Tongue (tissue), 1 donor: ENCODE measurements at regions not wholly inside any gene's neighbourhood (a gene's known extent, or its start where the extent isn't known, plus 50 kb on each side); places are given as distances from the start of the nearest gene placed in this dataset.

Experiments used
- DNase-seq: peaks from one replicate; pipeline ENCODE4 v3.0.0-alpha.2; 2015

GRCh38 chr16:49078104-49078503, 203.5 kb downstream of the CBLN1 start:
- DNase-seq: no peak

GRCh38 chr16:49075709-49076108, 205.9 kb downstream of the CBLN1 start:
- DNase-seq: no peak

- DNase-seq: no peak
Observed at GRCh38 chr16:49068224-49068623, 213.4 kb downstream of the CBLN1 start.

DNA sequence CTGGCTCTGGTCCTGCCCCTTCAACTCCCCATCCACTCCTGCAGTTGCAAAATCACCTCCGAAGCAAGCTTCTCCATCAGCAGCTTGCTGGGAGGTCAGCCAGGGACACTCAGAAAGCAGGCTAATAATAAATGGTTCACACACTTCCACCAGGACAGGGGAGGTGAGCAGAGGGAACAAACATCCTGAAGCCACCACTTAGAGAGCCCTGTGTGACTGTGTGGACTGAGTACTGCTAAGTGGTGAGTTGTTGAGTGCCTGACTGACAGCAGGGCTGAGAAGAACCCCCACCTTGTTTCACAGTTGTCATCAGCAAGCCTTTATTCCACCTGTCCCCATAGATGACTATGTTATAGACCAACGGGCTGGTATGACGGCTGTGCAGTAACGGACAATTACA, 213.9 kb downstream of the CBLN1 start:
- DNase-seq: no peak

- DNase-seq: no peak
Observed at GRCh38 chr16:49061137-49061714, 220.4 kb downstream of the CBLN1 start.

- no peak for DNase-seq
Observed at GRCh38 chr16:49060728-49061127, 220.9 kb downstream of the CBLN1 start.

- no peak for DNase-seq
Observed at GRCh38 chr16:49058382-49058781, 223.3 kb downstream of the CBLN1 start.

DNA sequence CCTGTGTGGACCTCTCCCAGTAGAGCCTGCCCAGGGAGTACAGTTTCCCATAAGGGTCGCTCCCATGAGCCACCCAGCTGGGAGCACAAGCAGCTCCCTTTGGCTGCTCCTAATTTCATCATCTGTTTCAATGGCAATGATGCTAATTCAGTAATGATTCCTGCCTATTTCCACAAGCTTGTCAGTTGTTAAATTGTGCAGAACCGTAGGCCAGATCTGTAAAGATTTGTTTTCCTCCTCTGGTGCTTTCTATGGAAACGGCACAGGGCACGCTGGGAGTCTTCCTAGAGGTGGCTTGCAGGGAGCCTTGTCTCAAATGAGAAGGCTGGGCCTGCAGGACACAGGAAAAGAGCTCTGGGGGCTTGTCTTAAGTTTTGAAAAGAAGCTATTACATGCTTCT, 223.7 kb downstream of the CBLN1 start:
- DNase-seq: peak; percentile 12

DNA sequence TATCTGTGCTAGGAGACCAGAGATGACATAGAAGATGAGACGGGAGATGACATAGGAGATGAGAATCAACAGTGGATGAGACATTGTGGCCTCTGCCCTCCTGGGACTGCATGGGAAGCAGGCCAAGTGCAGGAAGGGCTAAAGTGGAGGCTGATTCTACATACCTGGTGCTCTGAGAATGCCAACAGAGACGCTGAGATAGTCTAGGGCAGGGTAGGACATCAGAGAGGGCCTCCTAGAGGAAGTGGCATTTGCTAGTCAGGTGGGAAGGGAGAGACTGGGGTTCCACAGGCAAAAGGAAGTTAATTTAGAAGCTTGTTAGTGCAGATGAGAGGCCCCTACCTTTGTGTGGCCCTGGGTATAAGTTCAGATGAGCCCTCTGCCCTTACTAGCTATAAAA, 224.2 kb downstream of the CBLN1 start:
- no peak for DNase-seq

DNA sequence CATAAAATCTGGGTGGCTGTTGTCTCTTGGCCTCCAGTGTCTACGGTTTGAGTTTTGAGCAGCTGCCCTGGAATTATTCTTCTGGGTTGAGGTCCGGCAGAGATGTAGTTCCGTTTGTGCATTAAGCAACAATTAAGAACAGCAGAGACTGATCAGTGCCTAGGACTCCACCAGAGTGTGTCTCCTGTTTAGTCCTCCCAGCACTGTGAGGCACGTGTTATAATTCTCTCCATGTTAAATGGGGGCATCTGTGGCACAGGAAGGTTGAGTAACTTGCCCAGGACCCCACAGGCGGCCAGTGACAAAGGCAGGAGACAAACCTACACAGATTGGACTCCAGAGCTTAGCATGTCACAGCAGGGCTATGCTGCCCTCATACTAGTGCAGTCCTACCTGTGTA, 225.1 kb downstream of the CBLN1 start:
- DNase-seq: no peak

DNA sequence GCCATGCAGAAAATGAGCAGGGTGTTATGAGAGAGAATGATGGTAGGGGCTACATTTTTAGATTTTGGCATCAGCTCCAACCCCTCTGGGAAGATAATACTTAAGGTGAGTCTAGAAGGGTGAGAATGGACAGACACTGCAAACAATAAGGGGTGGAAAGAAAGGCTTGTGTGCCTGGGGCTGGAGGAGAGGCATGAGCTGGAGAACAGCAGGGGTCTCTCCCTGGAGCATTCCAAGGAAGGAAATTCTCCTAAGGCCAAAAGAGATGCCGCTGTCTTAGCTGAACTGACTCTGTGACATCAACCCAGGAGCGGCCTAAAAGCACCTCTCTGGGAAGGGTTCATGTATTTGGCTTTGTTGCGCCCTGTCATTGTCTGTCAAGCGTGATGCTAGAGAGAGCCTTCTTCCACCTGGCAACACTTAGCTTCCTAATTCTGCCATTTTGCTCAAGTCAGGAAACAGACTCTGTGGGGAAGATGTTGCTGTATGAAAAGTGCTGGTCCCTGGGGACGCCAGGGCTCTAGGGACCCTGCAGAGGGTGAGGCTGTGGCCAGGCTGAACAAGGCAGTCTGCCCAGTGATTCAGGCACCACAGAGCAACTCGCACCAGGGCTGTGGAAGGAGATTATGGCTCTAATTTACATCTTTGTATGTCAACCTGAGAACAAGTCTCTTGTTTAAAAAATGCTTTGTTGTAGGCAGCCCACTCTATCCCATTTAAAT, 225.7 kb downstream of the CBLN1 start:
- DNase-seq: no peak

GRCh38 chr16:49055291-49055690, 226.3 kb downstream of the CBLN1 start:
- no peak for DNase-seq

DNA sequence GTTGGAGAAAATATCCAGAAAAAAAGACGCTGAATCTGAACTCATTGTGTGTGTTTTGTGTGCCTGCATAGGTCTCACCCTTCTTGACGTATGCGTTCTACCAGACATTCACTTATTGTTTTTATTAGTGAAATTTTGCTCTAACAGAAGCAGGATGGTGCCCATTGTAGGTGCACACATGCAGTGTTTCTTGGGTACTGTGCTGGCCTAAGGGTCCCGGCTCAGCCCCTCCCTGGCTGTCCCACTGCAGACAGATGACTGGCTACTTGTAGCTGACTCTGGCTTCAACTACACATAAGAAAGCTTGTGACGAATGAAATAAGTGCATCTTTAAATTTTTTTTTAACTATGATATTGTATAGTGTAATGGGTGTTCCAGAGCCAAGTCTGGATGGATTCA, 227.0 kb downstream of the CBLN1 start:
- no peak for DNase-seq

- no peak for DNase-seq
Observed at GRCh38 chr16:49052846-49053245, 228.8 kb downstream of the CBLN1 start.

GRCh38 chr16:49051576-49051975, 230.1 kb downstream of the CBLN1 start:
- no peak for DNase-seq

DNA sequence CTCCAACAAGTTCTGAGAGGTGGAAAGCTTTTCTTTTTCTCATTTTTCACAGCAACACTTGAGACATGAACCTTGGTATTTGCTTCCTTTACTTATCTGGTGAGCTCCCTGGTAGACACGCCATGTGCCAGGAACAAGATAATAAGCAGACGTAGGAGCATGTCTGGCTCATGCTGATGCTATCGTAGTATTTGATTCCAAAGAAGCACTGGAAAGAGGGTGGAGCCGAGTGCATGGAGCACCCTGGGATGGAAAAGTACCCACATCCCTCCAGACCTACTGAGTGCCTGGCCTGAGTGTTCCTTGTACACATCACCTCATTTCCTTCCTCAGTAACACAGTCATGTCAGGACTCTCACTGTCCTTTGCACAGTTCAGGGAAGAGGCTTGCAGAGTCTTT, 231.0 kb downstream of the CBLN1 start:
- DNase-seq: no peak

DNA sequence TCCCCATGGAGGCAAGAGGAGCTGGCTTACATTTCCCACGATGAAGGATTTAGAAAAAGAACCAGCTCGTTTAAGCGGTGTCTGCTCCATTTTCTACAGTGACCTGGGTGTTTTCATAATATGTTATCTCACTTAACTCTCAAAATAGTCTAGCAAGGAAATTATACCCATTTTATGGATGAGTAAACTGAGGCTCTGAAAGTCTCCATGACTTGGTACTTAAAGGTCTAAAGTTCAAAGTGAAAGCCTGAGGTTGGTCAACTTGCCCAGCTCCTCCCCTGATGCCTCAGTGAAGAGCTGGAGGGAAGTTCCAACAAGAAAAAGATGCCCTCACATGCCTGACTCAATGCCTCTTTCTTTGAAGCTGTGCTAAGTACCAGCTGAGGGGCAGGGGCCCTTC, 232.0 kb downstream of the CBLN1 start:
- no peak for DNase-seq

DNA sequence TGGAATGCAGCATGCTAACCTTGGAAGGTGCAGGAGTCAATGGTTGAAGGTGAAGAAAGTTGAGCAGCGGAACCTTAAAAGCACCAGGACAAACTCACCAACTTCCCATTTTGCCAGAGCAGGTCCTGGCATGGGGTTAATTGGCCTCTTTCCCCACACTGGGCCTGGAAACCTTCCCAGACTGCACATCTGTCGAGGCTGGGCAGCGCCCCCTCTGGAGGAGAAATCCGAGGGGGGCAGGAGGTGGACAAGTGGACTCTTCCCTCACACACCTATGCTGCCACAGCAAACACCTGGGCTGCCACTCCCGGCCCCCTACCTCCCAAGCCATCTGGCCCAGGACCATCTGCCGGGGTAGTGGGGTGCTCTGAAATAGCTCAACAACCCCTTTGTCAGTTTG, 232.4 kb downstream of the CBLN1 start:
- DNase-seq: no peak

- no peak for DNase-seq
Observed at GRCh38 chr16:49048557-49048956, 233.1 kb downstream of the CBLN1 start.

DNA sequence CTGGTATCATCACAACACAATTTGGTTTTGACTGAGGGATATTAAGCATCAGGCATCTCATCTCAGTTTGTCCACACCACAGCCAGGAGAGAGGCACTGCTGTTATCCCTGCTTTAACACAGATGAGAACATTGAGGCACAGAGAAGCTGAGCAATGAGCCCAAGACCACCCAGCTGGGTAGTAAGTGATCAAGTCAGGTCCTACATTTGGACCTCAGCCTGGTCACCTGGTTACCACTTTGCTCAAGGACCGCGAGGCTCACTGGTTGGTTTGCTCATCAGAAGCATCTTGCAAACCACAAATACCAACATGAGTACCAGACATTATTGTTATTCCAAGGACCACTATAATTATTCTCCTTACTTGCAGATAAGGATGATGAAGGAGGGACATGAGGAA, 245.5 kb downstream of the CBLN1 start:
- DNase-seq: no peak

- no peak for DNase-seq
Observed at GRCh38 chr16:49027420-49027819, 254.2 kb downstream of the CBLN1 start.

GRCh38 chr16:49026566-49027181, 255.0 kb downstream of the CBLN1 start:
- no peak for DNase-seq

DNA sequence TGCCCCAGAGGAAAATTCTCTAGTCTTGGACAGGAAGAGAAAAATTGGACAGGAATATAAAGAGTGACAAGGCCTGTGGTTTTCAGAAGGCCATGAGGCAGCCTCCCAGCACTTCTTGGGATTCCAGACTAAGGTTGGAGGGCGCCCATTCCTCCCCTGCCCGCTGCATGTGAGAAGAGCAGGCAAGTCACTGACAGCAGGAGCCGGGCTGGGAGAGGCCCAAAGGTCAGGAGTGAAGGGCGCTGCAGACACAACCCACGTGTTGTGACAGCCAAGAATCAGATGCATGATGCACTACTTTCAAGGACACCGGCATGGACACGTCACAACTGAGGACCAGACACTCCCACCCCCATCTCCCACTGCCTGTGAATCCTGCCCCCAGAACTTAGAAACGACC, 256.7 kb downstream of the CBLN1 start:
- DNase-seq: no peak

DNA sequence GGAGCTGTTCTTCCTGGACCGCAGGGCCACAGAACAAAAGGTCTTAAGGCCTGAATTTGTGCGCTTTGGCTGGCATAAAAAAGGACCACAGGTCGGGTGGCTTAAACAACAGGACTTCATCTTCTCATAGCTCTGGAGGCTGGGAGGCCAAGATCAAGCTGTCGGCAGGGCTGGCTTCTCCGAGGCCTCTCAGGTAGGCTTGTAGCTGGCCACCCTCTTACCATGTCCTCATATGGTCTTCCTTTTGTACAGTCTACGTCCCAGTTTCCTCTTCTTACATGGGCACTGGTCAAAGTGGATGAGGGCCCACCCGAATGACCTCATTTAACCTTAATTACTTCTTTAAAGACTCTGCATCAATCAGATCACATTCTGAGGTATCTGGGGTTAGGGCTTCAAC, 257.6 kb downstream of the CBLN1 start:
- DNase-seq: no peak
